Natural killer cell (primary cell): ENCODE measurements at regions not wholly inside any gene's neighbourhood (a gene's known extent, or its start where the extent isn't known, plus 50 kb on each side); places are given as distances from the start of the nearest gene placed in this dataset.

Experiments used
- ATAC-seq, 3 donors: fragments of 150-1000 bp in 2 of 3; fragments of 200-7000 bp in 1 of 3; cut with Tn5 transposase; 1 replicate in 1 of 3; 2 replicates in 2 of 3; pipeline ENCODE4 v1.10.0; 2021; ENCODE audit warnings: mild to moderate bottlenecking in 2 of 3, moderate library complexity in 2 of 3
- DNase-seq, 2 donors: peaks; one replicate each; pipeline versions ENCODE4 v3.0.0 to v3.0.0-alpha.2; 2013 to 2021; ENCODE audit warnings: mixed read lengths in 1 of 2
- H3K27ac ChIP-seq: one replicate; pipeline ENCODE4 v1.5.1; 2013; ENCODE audit warnings: mild to moderate bottlenecking, low read length
- H3K27me3 ChIP-seq: one replicate; pipeline ENCODE4 v1.6.1; 2013; ENCODE audit warnings: low read length; ENCODE audit not compliant: control insufficient read depth, insufficient read depth
- H3K36me3 ChIP-seq: one replicate; pipeline ENCODE4 v1.6.1; 2013; ENCODE audit warnings: low read length; ENCODE audit not compliant: control insufficient read depth, insufficient read depth
- H3K4me1 ChIP-seq: one replicate; pipeline ENCODE4 v1.6.1; 2013; ENCODE audit warnings: low read length; ENCODE audit not compliant: control insufficient read depth, insufficient read depth
- H3K4me3 ChIP-seq: one replicate; pipeline ENCODE4 v1.5.1; 2013; ENCODE audit warnings: low read length
- H3K9me3 ChIP-seq: one replicate; pipeline ENCODE4 v1.6.1; 2013; ENCODE audit warnings: low read length; ENCODE audit not compliant: control insufficient read depth, insufficient read depth
- H3K27ac Mint-ChIP-seq, 2 donors: one replicate each; pipeline ENCODE4 v1.8.0; 2022; ENCODE audit warnings: mild to moderate bottlenecking in 2 of 2, mixed read lengths in 2 of 2, moderate library complexity in 1 of 2
- H3K27me3 Mint-ChIP-seq, 2 donors: one replicate each; pipeline ENCODE4 v1.8.0; 2022; ENCODE audit warnings: low read depth in 2 of 2, mixed read lengths in 2 of 2
- H3K36me3 Mint-ChIP-seq: one replicate; pipeline ENCODE4 v1.8.0; 2022; ENCODE audit warnings: mixed read lengths
- H3K4me1 Mint-ChIP-seq, 2 donors: one replicate each; pipeline ENCODE4 v1.8.0; 2022; ENCODE audit warnings: mixed read lengths in 2 of 2
- H3K4me3 Mint-ChIP-seq: one replicate; pipeline ENCODE4 v1.8.0; 2022; ENCODE audit warnings: mild to moderate bottlenecking, moderate library complexity, mixed read lengths
- H3K9me3 Mint-ChIP-seq, 2 donors: one replicate each; pipeline ENCODE4 v1.8.0; 2022; ENCODE audit warnings: mixed read lengths in 2 of 2
- WGBS: methylation state at CpG from one replicate; pipeline ENCODE4 v1.1.7; 2013; ENCODE audit warnings: missing lambda C conversion rate; ENCODE audit not compliant: insufficient coverage; 5-methylcytosine and 5-hydroxymethylcytosine counted together
- intact Hi-C: fragments of 100-400 bp; cut with micrococcal nuclease; formaldehyde crosslinking; loops from one replicate; pipeline ENCODE4 v1.14.2; 2022
- TF ChIP-seq, protein P1 (sequence below): fragments of 200-600 bp; IDR thresholded peaks from one replicate; pipeline ENCODE4 v1.8.0; 2022; ENCODE audit warnings: antibody characterized with exemption

DNA sequence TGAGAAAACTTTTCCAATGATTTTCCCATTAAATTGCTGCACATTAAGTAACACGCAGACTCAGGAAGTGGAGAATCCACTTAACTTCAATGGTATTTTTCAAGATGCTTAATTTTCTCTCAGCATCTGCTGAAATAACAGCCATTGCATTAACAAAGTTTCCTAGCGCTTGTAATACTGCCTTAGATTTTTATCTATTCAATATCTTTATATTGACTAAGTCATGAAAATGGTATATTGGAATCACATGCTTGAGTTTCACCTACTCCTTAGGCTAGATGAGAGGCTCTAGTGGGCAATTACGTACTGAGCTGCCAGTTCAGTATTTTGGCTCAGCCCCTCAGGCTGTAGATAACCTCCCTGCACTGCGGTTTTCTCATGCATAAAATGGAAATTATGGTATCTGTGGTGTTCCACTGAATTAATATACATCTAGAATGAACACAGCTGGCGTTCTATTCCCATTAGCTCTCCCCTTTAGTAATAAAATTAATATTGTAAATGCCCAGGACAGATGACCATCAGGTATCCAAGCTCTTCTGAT lies 112.9 kb downstream of the MTX3 start:
- H3K4me3 Mint-ChIP-seq = no peak overlapping the region
- H3K27me3 Mint-ChIP-seq = peaks cover 3 to 11% of the 10 kb centered on the region in 2 donors
- ATAC-seq (no peak), DNase-seq (no peak)
- no peaks in the 10 kb centered on the region for H3K36me3 Mint-ChIP-seq
- Histone ChIP-seq H3K4me1 (no peaks in the 10 kb centered on the region), H3K36me3 (no peaks in the 10 kb centered on the region), H3K27me3 (no peaks in the 10 kb centered on the region), H3K9me3 (no peaks in the 10 kb centered on the region), H3K4me3 (no peak overlapping the region), H3K27ac (no peak overlapping the region)
- intact Hi-C loops = no loop called here
- TF ChIP-seq, protein P1, sequence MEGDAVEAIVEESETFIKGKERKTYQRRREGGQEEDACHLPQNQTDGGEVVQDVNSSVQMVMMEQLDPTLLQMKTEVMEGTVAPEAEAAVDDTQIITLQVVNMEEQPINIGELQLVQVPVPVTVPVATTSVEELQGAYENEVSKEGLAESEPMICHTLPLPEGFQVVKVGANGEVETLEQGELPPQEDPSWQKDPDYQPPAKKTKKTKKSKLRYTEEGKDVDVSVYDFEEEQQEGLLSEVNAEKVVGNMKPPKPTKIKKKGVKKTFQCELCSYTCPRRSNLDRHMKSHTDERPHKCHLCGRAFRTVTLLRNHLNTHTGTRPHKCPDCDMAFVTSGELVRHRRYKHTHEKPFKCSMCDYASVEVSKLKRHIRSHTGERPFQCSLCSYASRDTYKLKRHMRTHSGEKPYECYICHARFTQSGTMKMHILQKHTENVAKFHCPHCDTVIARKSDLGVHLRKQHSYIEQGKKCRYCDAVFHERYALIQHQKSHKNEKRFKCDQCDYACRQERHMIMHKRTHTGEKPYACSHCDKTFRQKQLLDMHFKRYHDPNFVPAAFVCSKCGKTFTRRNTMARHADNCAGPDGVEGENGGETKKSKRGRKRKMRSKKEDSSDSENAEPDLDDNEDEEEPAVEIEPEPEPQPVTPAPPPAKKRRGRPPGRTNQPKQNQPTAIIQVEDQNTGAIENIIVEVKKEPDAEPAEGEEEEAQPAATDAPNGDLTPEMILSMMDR = no peak
- WGBS = 92% methylated on average over 2 of the region's 5 CpGs
- H3K4me1 Mint-ChIP-seq = no peaks in the 10 kb centered on the region
- no peaks in the 10 kb centered on the region for H3K9me3 Mint-ChIP-seq
- no peak overlapping the region for H3K27ac Mint-ChIP-seq

- no peaks in the 10 kb centered on the region for H3K4me1 ChIP-seq
- WGBS = 63% methylated on average over 1 of the region's 1 CpG
- no peak for ATAC-seq
- Mint-ChIP-seq H3K4me1 (no peaks in the 10 kb centered on the region), H3K4me3 (no peak overlapping the region), H3K36me3 (no peaks in the 10 kb centered on the region), H3K27me3 (peaks cover 3 to 11% of the 10 kb centered on the region in 2 donors), H3K27ac (no peak overlapping the region), H3K9me3 (no peaks in the 10 kb centered on the region)
- no peak overlapping the region for H3K27ac ChIP-seq
- TF ChIP-seq, protein P1 = no peak
- DNase-seq = no peak
- no peak overlapping the region for H3K4me3 ChIP-seq
- no peaks in the 10 kb centered on the region for H3K36me3 ChIP-seq
- no peaks in the 10 kb centered on the region for H3K27me3 ChIP-seq
- no peaks in the 10 kb centered on the region for H3K9me3 ChIP-seq
- intact Hi-C loops = no loop called here
Observed at GRCh38 chr5:79876456-79876855, 114.6 kb downstream of the MTX3 start.

DNA sequence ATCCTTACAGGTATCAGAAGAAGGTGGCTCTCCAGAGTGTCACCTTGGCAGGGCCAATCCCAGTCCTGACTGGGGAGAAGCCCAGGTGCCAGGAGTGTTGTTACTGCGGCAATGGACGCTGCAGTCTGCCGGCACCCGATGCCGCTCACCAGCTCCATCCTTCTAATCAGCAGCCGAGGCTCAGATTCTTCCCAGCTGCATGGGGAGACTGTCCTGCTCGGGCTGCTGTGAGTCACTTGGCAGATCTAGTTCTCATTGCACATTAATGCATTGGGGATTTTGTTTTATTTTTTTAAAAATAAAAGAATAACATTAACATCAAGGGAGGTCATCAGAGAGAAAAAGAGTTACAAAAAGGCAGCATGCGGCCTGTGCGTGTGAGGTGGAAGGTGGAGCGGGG lies 115.8 kb downstream of the MTX3 start:
- Mint-ChIP-seq H3K4me1 (no peaks in the 10 kb centered on the region), H3K9me3 (no peaks in the 10 kb centered on the region), H3K36me3 (no peaks in the 10 kb centered on the region), H3K27me3 (peaks cover 7 to 19% of the 10 kb centered on the region in 2 donors), H3K27ac (no peak overlapping the region), H3K4me3 (no peak overlapping the region)
- no peaks in the 10 kb centered on the region for H3K4me1 ChIP-seq
- ATAC-seq (no peak), DNase-seq (no peak)
- no peak overlapping the region for H3K27ac ChIP-seq
- no peaks in the 10 kb centered on the region for H3K36me3 ChIP-seq
- TF ChIP-seq, protein P1 = no peak
- H3K27me3 ChIP-seq = no peaks in the 10 kb centered on the region
- 94% methylated on average over 10 of the region's 10 CpGs for WGBS
- intact Hi-C loops = no loop called here
- H3K4me3 ChIP-seq = no peak overlapping the region
- H3K9me3 ChIP-seq = no peaks in the 10 kb centered on the region

GRCh38 chr5:79873187-79873586 lies 117.9 kb downstream of the MTX3 start:
- no peak for DNase-seq
- Histone ChIP-seq H3K4me1 (no peaks in the 10 kb centered on the region), H3K27ac (no peak overlapping the region), H3K27me3 (no peaks in the 10 kb centered on the region), H3K9me3 (no peaks in the 10 kb centered on the region), H3K36me3 (no peaks in the 10 kb centered on the region), H3K4me3 (no peak overlapping the region)
- no peak overlapping the region for H3K27ac Mint-ChIP-seq
- 88% methylated on average over 8 of the region's 8 CpGs for WGBS
- intact Hi-C loops = no loop called here
- no peak overlapping the region for H3K4me3 Mint-ChIP-seq
- TF ChIP-seq, protein P1 = no peak
- no peaks in the 10 kb centered on the region for H3K36me3 Mint-ChIP-seq
- no peak for ATAC-seq
- no peaks in the 10 kb centered on the region for H3K9me3 Mint-ChIP-seq
- H3K27me3 Mint-ChIP-seq = peaks cover 7 to 31% of the 10 kb centered on the region in 2 donors
- H3K4me1 Mint-ChIP-seq = no peaks in the 10 kb centered on the region
